Transverse colon (tissue), 4 donors: ENCODE measurements at regions not wholly inside any gene's neighbourhood (a gene's known extent, or its start where the extent isn't known, plus 50 kb on each side); places are given as distances from the start of the nearest gene placed in this dataset.
"Not testable (repeated sequence)": the region's sequence is repeated elsewhere in the genome, so short reads cannot be mapped to it uniquely, and the experiment has no call there.

Source experiments
- DNase-seq: peaks from one replicate; pipeline ENCODE4 v3.0.0-alpha.2; 2019
- H3K27ac ChIP-seq, 4 donors: fragments of 200-600 bp; sonication (generic); 2 replicates each; pipeline ENCODE4 v1.5.1; 2016 to 2018; ENCODE audit warnings: inconsistent platforms in 4 of 4
- H3K27me3 ChIP-seq: fragments of 200-600 bp; sonication (generic); 2 replicates; pipeline ENCODE4 v1.5.1; 2017; ENCODE audit warnings: inconsistent platforms
- H3K36me3 ChIP-seq, 4 donors: fragments of 200-600 bp; sonication (generic); 2 replicates each; pipeline ENCODE4 v1.5.1; 2017 to 2019; ENCODE audit warnings: inconsistent platforms in 4 of 4
- H3K4me1 ChIP-seq, 4 donors: fragments of 200-600 bp; sonication (generic); 2 replicates each; pipeline ENCODE4 v1.5.1; 2017 to 2020; ENCODE audit warnings: inconsistent platforms in 4 of 4
- H3K4me3 ChIP-seq, 4 donors: fragments of 200-600 bp; sonication (generic); 1 replicate in 1 of 4; 2 replicates in 3 of 4; pipeline versions ENCODE4 v1.5.1 to v1.6.1; 2017 to 2019; ENCODE audit warnings: inconsistent platforms in 4 of 4
- H3K9me3 ChIP-seq, 2 donors: fragments of 200-600 bp; sonication (generic); 2 replicates each; pipeline ENCODE4 v1.5.1; 2017 to 2019; ENCODE audit warnings: inconsistent platforms in 2 of 2
- CTCF ChIP-seq, 5 experiments: fragments of 200-600 bp in 3 of 5; fragments of 450-650 bp in 2 of 5; sonication (generic) in 3 of 5; IDR thresholded peaks; 1 replicate in 2 of 5; 2 replicates in 3 of 5; pipeline ENCODE4 v1.5.1; 2016 to 2017; ENCODE audit warnings: antibody characterized with exemption in 5 of 5, inconsistent platforms in 3 of 5, mild to moderate bottlenecking in 2 of 5, moderate library complexity in 1 of 5
- WGBS, 2 donors: methylation state at CpG; one replicate each; pipeline ENCODE4 v1.1.5; 2018; ENCODE audit warnings: low coverage in 1 of 2; 5-methylcytosine and 5-hydroxymethylcytosine counted together
- in situ Hi-C, 4 donors: fragments of 200-750 bp; cut with MboI; loops; one replicate each; pipeline versions ENCODE4 v1.15.0 to v1.15.1; 2017; ENCODE audit warnings: low sequenced_read_pairs in 3 of 4, low pct_ligation_motif_present in 1 of 4, low pct_unique_long_range_greater_than_20kb in 1 of 4
- intact Hi-C: fragments of 100-400 bp; cut with DNase I; formaldehyde crosslinking; loops from one replicate; pipeline ENCODE4 v1.15.1; 2023; ENCODE audit warnings: low total_unique reads

DNA sequence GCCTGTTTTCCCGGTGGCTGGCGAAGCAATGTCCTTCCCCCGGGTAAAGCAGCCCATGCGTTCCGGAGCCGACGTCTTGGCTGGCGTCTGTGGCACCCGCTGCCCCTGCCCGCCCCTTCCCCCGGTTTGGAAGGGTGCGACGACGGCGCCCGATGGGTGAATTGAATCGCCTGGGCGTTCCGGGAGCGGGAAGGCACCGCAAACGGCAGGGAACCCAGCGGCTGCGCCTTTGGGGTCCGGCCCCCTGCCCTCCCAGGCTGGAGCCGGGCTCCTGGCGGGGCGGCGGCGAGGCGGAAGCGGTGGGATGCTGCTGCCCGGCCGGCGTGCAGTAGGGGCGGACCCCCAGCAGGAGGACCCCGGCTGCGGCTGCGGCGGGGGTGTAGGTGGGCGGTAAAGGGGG lies 123.6 kb upstream of the RHOU start:
- H3K27me3 ChIP-seq, H3K36me3 ChIP-seq, H3K4me3 ChIP-seq, DNase-seq, H3K9me3 ChIP-seq, H3K4me1 ChIP-seq, H3K27ac ChIP-seq, intact Hi-C loops, in situ Hi-C loops: not testable (repeated sequence)
- 98% methylated on average over 13 of the region's 41 CpGs; no CpG with 5 or more reads in 1 of the 2 donors for WGBS, 2 donors

GRCh38 chr1:228622002-228622716 lies 113.1 kb upstream of the RHOU start:
- H3K27me3 ChIP-seq, H3K4me1 ChIP-seq, intact Hi-C loops, H3K36me3 ChIP-seq, H3K9me3 ChIP-seq, H3K27ac ChIP-seq, H3K4me3 ChIP-seq, in situ Hi-C loops: not testable (repeated sequence)
- DNase-seq: peak; percentile 20
- WGBS, 2 donors: 58% methylated on average over 23 of the region's 52 CpGs; no CpG with 5 or more reads in 1 of the 2 donors

- H3K9me3 ChIP-seq, H3K27me3 ChIP-seq, H3K4me1 ChIP-seq, H3K36me3 ChIP-seq, H3K4me3 ChIP-seq, intact Hi-C loops, DNase-seq, in situ Hi-C loops, H3K27ac ChIP-seq: not testable (repeated sequence)
- WGBS, 2 donors: 85% methylated on average over 23 of the region's 30 CpGs; no CpG with 5 or more reads in 1 of the 2 donors
Observed at GRCh38 chr1:228626481-228626880, 108.8 kb upstream of the RHOU start.

DNA sequence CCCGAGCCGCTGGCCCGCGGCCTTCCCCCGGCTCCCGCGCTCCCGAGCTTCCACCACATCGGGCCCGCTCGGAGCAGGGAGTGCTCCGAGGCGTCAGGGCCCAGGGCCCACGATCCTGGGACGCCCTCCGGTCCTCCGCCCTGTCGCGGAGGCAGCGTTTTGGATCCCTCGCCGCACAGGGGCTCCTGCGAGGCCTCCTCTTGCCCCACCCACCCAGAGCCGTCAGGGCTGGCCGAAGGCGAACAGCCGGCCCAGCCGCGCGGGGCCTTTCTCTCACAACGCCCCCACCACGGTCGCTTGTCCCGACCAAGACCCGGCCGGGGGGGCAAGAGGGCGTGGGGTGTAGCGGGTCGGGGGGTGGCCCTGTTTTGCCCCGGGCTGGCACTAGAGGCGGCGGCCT lies 102.4 kb upstream of the RHOU start:
- intact Hi-C loops, DNase-seq, H3K9me3 ChIP-seq, H3K36me3 ChIP-seq, in situ Hi-C loops, H3K27me3 ChIP-seq, H3K27ac ChIP-seq, H3K4me1 ChIP-seq: not testable (repeated sequence)
- WGBS, 2 donors: no CpG with 5 or more reads among the region's 42 CpGs
- H3K4me3 ChIP-seq: peak overlapping the region in 1 of 4 donors; percentile 30

DNA sequence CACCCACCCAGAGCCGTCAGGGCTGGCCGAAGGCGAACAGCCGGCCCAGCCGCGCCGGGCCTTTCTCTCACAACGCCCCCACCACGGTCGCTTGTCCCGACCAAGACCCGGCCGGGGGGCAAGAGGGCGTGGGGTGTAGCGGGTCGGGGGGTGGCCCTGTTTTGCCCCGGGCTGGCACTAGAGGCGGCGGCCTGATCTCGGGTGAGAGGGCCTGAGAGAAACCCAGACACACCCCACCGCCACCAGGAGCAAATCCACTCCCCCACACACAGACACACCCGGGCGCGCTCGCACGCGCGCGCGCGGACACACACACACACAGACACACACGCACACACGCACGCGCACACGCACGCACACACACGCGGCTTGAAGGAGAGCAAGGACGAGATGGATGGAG lies 100.0 kb upstream of the RHOU start:
- TF ChIP-seq CTCF (IDR thresholded peaks at IDR 0.05): peak in 1 of 5 experiments; percentile 14

GRCh38 chr1:228637529-228637928 lies 97.8 kb upstream of the RHOU start:
- H3K9me3 ChIP-seq, H3K27ac ChIP-seq, H3K4me1 ChIP-seq, in situ Hi-C loops, H3K36me3 ChIP-seq, H3K27me3 ChIP-seq, intact Hi-C loops: not testable (repeated sequence)
- DNase-seq: peak; percentile 30
- 24% methylated on average over 12 of the region's 39 CpGs; no CpG with 5 or more reads in 1 of the 2 donors for WGBS, 2 donors
- peak overlapping the region in 2 of 4 donors; percentile 20 to 57 for H3K4me3 ChIP-seq

More for the DNA sequence above, 100.0 kb upstream of the RHOU start:
- DNase-seq: peak; percentile 23
- in situ Hi-C loops, intact Hi-C loops, H3K27me3 ChIP-seq, H3K36me3 ChIP-seq, H3K9me3 ChIP-seq, H3K4me1 ChIP-seq: not testable (repeated sequence)
- 42% methylated on average over 32 of the region's 40 CpGs; no CpG with 5 or more reads in 1 of the 2 donors for WGBS, 2 donors
- Histone ChIP-seq H3K27ac (peak overlapping the region in 1 of 4 donors; percentile 22), H3K4me3 (peak overlapping the region; percentile 1 to 47 (median 10))
